ENCODE measurements at regions not wholly inside any gene's neighbourhood (a gene's known extent, or its start where the extent isn't known, plus 50 kb on each side); places are given as distances from the start of the nearest gene placed in this dataset.

GRCh38 chrY:4483693-4484092, 516.4 kb upstream of the PCDH11Y start:
- peak in 3 of 4 experiments; percentile 3 to 49 (median 3) for DNase-seq
